EH (cell line): ENCODE measurements at regions not wholly inside any gene's neighbourhood (a gene's known extent, or its start where the extent isn't known, plus 50 kb on each side); places are given as distances from the start of the nearest gene placed in this dataset.
A peak's percentile ranks its signal among the peaks of the same experiment; 100 is the strongest.

ENCODE experiments used
- DNase-seq: peaks from one replicate; pipeline ENCODE4 v3.0.0-alpha.2; 2015; ENCODE audit warnings: low read depth

GRCh38 chr2:192277494-192278109 is 82.9 kb upstream of the TMEFF2 start:
- no peak for DNase-seq

- no peak for DNase-seq
Measured at GRCh38 chr2:192275632-192276031, 80.9 kb upstream of the TMEFF2 start.

GRCh38 chr2:192267484-192267883 is 72.8 kb upstream of the TMEFF2 start:
- DNase-seq, result peak; percentile 77

- peak; percentile 22 for DNase-seq
Measured at GRCh38 chr2:192265751-192266150, 71.0 kb upstream of the TMEFF2 start.

- no peak for DNase-seq
Measured at GRCh38 chr2:192254444-192254843, 59.7 kb upstream of the TMEFF2 start.

GRCh38 chr2:192253692-192254091 is 59.0 kb upstream of the TMEFF2 start:
- DNase-seq, result no peak

GRCh38 chr2:192250961-192251360 is 56.2 kb upstream of the TMEFF2 start:
- no peak for DNase-seq

- peak; percentile 18 for DNase-seq
Measured at GRCh38 chr2:192247456-192247855, 52.7 kb upstream of the TMEFF2 start.

- no peak for DNase-seq
Measured at GRCh38 chr2:192246297-192246696, 51.6 kb upstream of the TMEFF2 start.

GRCh38 chr2:192245329-192245728 is 50.6 kb upstream of the TMEFF2 start:
- no peak for DNase-seq
